ENCODE measurements at regions not wholly inside any gene's neighbourhood (a gene's known extent, or its start where the extent isn't known, plus 50 kb on each side); places are given as distances from the start of the nearest gene placed in this dataset.
"Not testable (repeated sequence)": the region's sequence is repeated elsewhere in the genome, so short reads cannot be mapped to it uniquely, and the experiment has no call there.

DNA sequence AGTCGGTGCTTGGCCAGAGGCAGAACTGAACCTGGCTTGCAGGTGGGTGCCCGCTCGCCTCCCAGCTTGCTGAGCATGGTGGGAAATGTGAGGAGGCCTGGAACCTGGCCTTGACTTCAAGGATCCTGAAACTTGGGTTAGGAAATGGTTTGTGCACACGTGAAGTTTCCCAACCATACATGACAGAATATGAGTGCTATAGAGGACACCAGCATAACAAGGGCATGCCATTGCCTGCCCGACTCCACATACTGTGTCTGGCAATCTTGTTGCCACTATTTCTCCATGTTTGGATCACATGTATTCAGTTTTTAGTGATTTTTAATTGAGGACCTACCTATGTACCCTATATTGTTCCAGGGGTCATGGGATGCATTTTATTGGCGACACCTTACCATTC, 177.6 kb upstream of the ANKRD55 start:
- DNase-seq = no peak
- H3K4me1 Mint-ChIP-seq = peaks cover 9% of the 10 kb centered on the region
- ChIA-PET CTCF (no interaction called here), POLR2A (no interaction called here)
- no peak overlapping the region for H3K27ac Mint-ChIP-seq
- H3K4me3 Mint-ChIP-seq = no peak overlapping the region
- no peaks in the 10 kb centered on the region for H3K9me3 Mint-ChIP-seq
- H3K27me3 Mint-ChIP-seq = no peaks in the 10 kb centered on the region
- H3K36me3 Mint-ChIP-seq (ENCODE audit: low read depth) = no peaks in the 10 kb centered on the region

GRCh38 chr5:56409331-56410190, 176.4 kb upstream of the ANKRD55 start:
- H3K36me3 Mint-ChIP-seq (ENCODE audit: low read depth) = no peaks in the 10 kb centered on the region
- CTCF ChIA-PET = no interaction called here
- H3K27me3 Mint-ChIP-seq = no peaks in the 10 kb centered on the region
- no peak overlapping the region for H3K4me3 Mint-ChIP-seq
- POLR2A ChIA-PET = no interaction called here
- peaks cover 5% of the 10 kb centered on the region for H3K4me1 Mint-ChIP-seq
- H3K27ac Mint-ChIP-seq = no peak overlapping the region
- no peak for DNase-seq
- no peaks in the 10 kb centered on the region for H3K9me3 Mint-ChIP-seq

DNA sequence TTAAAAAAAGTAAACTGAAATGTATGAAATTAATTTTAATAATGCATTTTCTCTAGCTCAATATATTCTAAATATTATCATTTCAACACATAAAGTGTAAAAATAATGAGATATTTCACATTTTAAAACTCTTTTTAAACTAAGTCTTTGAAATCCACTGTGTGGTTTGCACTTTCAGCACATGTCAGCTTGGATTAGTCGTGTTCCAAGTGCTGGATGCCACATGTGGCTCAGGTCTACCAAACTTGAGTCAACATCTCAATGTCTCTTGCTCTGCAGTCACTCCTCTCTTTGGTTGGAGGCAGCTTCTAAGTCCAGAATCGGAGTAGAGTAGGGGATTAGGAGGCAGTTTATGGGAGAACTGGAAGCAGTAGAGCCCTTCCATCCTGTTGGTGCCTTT, 173.7 kb upstream of the ANKRD55 start:
- ChIA-PET POLR2A (no interaction called here), CTCF (no interaction called here)
- no peaks in the 10 kb centered on the region for H3K36me3 Mint-ChIP-seq (ENCODE audit: low read depth)
- H3K9me3 Mint-ChIP-seq = no peaks in the 10 kb centered on the region
- no peaks in the 10 kb centered on the region for H3K27me3 Mint-ChIP-seq
- H3K27ac Mint-ChIP-seq = no peak overlapping the region
- no peaks in the 10 kb centered on the region for H3K4me1 Mint-ChIP-seq
- no peak overlapping the region for H3K4me3 Mint-ChIP-seq
- no peak for DNase-seq

DNA sequence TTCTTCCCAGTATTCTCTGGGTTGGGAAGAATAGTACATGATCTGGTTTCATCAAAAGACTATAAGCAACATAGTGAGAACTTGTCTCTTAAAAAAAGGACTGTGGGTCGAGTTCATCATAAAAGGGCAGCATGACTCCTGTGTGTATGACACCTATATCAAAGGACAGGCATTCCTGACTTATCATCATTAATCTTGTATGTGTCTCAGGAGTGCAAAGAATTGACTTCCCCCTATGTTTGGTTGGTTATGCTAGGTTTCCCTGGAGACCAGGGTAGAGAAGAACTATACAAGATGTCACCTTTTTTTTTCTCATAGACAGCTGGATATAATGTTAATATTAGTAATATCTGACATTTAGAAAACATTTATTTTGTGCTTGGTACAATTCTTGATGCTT, 173.1 kb upstream of the ANKRD55 start:
- ChIA-PET POLR2A (no interaction called here), CTCF (no interaction called here)
- no peaks in the 10 kb centered on the region for H3K36me3 Mint-ChIP-seq (ENCODE audit: low read depth)
- H3K27me3 Mint-ChIP-seq = no peaks in the 10 kb centered on the region
- no peak overlapping the region for H3K4me3 Mint-ChIP-seq
- no peaks in the 10 kb centered on the region for H3K9me3 Mint-ChIP-seq
- DNase-seq = no peak
- H3K4me1 Mint-ChIP-seq = no peaks in the 10 kb centered on the region
- H3K27ac Mint-ChIP-seq = no peak overlapping the region

- ChIA-PET CTCF (no interaction called here), POLR2A (no interaction called here)
- H3K9me3 Mint-ChIP-seq = no peaks in the 10 kb centered on the region
- no peaks in the 10 kb centered on the region for H3K36me3 Mint-ChIP-seq (ENCODE audit: low read depth)
- H3K4me3 Mint-ChIP-seq = no peak overlapping the region
- H3K27ac Mint-ChIP-seq = no peak overlapping the region
- no peak for DNase-seq
- H3K4me1 Mint-ChIP-seq = no peaks in the 10 kb centered on the region
- H3K27me3 Mint-ChIP-seq = no peaks in the 10 kb centered on the region
Observed at GRCh38 chr5:56405116-56405908, 172.2 kb upstream of the ANKRD55 start.

GRCh38 chr5:56402266-56403220, 169.4 kb upstream of the ANKRD55 start:
- Mint-ChIP-seq H3K27ac (no peak overlapping the region), H3K36me3 (ENCODE audit: low read depth) (no peaks in the 10 kb centered on the region), H3K4me3 (no peak overlapping the region), H3K4me1 (no peaks in the 10 kb centered on the region), H3K9me3 (no peaks in the 10 kb centered on the region), H3K27me3 (no peaks in the 10 kb centered on the region)
- no peak for DNase-seq
- POLR2A ChIA-PET = no interaction called here
- CTCF ChIA-PET = no interaction called here

DNA sequence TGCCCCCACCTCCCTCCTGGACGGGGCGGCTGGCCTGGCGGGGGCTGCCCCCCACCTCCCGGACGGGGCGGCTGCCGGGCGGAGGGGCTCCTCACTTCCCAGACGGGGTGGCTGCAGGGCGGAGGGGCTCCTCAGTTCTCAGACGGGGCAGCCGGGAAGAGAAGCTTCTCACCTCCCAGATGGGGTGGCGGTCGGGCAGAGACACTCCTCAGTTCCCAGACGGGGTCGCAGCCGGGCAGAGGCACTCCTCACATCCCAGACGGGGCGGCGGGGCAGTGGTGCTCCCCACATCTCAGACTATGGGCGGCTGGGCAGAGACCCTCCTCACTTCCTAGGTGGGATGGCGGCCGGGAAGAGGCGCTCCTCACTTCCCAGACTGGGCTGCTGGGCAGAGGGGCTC, 164.7 kb upstream of the ANKRD55 start:
- H3K27me3 Mint-ChIP-seq; H3K36me3 Mint-ChIP-seq (ENCODE audit: low read depth); H3K4me1 Mint-ChIP-seq; H3K4me3 Mint-ChIP-seq; CTCF ChIA-PET; DNase-seq; H3K27ac Mint-ChIP-seq; POLR2A ChIA-PET: not testable (repeated sequence)
- H3K9me3 Mint-ChIP-seq = peaks cover 21% of the 10 kb centered on the region

- H3K27ac Mint-ChIP-seq = no peak overlapping the region
- H3K27me3 Mint-ChIP-seq = no peaks in the 10 kb centered on the region
- ChIA-PET POLR2A (no interaction called here), CTCF (no interaction called here)
- no peak overlapping the region for H3K4me3 Mint-ChIP-seq
- peaks cover 26% of the 10 kb centered on the region for H3K9me3 Mint-ChIP-seq
- DNase-seq = no peak
- no peaks in the 10 kb centered on the region for H3K4me1 Mint-ChIP-seq
- H3K36me3 Mint-ChIP-seq (ENCODE audit: low read depth) = peaks cover 4% of the 10 kb centered on the region
Observed at GRCh38 chr5:56396634-56397033, 163.5 kb upstream of the ANKRD55 start.

GRCh38 chr5:56389261-56389660, 156.1 kb upstream of the ANKRD55 start:
- Mint-ChIP-seq H3K4me3 (no peak overlapping the region), H3K4me1 (no peaks in the 10 kb centered on the region), H3K27ac (no peak overlapping the region), H3K36me3 (ENCODE audit: low read depth) (no peaks in the 10 kb centered on the region), H3K9me3 (peaks cover 11% of the 10 kb centered on the region), H3K27me3 (peaks cover 2% of the 10 kb centered on the region)
- ChIA-PET CTCF (no interaction called here), POLR2A (no interaction called here)
- DNase-seq = no peak

DNA sequence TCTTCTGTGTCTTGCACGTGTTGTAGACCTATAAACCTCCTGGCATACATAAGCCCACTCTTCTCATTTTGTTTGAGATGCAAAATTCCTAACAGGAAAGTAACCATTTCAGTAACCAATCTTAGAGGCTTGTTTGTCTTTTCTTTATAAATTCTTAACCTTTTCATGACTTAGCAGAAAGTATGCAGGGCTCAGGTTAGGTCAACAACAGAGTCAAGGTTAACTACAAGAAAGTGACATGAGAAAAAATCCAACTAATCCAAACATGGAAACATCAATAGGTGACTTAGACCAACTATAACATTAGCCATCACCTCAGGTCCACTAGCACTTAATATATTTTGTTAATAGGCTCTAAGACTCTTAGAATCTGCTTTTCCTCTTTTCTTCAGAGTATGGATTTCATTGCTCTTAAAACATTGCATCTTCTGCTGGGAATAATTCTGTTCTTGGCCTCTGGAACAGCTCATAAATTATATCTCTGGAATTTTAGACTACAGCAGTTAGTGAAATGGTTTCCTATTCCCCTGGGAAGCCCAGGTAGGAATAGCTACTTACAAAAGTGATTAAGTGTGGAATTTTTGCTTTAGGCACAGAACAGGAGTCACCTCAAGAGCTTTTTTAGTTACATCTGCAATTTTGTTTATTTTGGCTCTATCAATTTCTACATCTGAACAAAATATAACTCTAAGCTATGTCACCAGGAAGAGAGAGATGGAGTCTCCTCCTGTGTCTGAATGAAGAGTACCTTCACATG, 155.3 kb upstream of the ANKRD55 start:
- H3K27me3 Mint-ChIP-seq = peaks cover 2% of the 10 kb centered on the region
- H3K4me3 Mint-ChIP-seq = no peak overlapping the region
- CTCF ChIA-PET = no interaction called here
- no peak for DNase-seq
- H3K36me3 Mint-ChIP-seq (ENCODE audit: low read depth) = no peaks in the 10 kb centered on the region
- H3K27ac Mint-ChIP-seq = no peak overlapping the region
- H3K9me3 Mint-ChIP-seq = peaks cover 7% of the 10 kb centered on the region
- no peaks in the 10 kb centered on the region for H3K4me1 Mint-ChIP-seq
- POLR2A ChIA-PET = no interaction called here

DNA sequence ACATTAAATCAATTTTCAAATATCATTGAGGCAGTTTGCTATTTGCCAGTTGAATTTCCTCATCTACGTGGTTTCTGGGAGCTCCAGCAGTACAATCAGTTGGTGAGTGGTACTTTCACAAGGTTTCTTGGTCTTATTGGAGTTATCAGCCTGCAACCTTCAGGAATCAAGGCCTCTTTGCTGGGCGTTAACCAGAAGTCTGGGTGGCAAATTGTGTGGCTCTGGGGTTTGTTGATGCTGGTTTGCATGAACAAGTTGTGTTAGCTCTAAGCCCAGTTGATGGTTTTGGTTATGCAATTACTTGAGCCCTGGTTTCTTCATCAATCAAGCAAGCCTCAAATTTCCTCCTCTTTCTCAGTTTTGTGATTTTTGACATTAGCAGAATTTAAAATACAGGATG, 152.9 kb upstream of the ANKRD55 start:
- ChIA-PET POLR2A (no interaction called here), CTCF (interaction anchor here (1.0 kb wide), 1 partner anchor 452 kb away, joined by 3 read pairs; no protein-coding TSS in a partner anchor)
- DNase-seq = no peak
- H3K4me3 Mint-ChIP-seq = no peak overlapping the region
- peaks cover 5% of the 10 kb centered on the region for H3K27me3 Mint-ChIP-seq
- H3K4me1 Mint-ChIP-seq = no peaks in the 10 kb centered on the region
- H3K36me3 Mint-ChIP-seq (ENCODE audit: low read depth) = no peaks in the 10 kb centered on the region
- no peak overlapping the region for H3K27ac Mint-ChIP-seq
- H3K9me3 Mint-ChIP-seq = peaks cover 3% of the 10 kb centered on the region

DNA sequence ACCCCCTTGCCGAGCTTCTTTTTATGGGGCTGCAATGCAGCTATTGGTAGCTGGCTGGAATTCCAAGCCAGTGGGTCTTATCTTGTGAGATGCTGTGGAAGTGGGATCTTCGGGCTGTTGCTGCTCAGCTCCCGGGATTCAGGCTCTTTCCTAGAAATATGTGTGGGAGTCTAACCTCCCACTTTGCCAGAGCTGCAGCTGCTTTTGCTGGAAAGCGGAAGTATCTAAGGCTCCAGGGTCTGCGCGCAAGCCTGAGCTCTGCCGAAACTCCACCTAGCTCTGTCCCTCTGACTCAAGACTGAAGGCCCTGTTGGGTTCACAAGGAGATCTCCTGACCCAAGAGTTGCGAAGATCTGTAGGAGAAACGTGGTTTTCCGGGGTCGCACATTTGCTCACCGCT, 151.1 kb upstream of the ANKRD55 start:
- POLR2A ChIA-PET = interaction anchor here (1.3 kb wide), 1 partner anchor 9 kb away, joined by 3 read pairs; no protein-coding TSS in a partner anchor
- DNase-seq = no peak
- CTCF ChIA-PET = no interaction called here
- no peaks in the 10 kb centered on the region for H3K36me3 Mint-ChIP-seq (ENCODE audit: low read depth)
- H3K27me3 Mint-ChIP-seq = peaks cover 4% of the 10 kb centered on the region
- H3K27ac Mint-ChIP-seq = no peak overlapping the region
- H3K9me3 Mint-ChIP-seq = no peaks in the 10 kb centered on the region
- H3K4me3 Mint-ChIP-seq = no peak overlapping the region
- no peaks in the 10 kb centered on the region for H3K4me1 Mint-ChIP-seq
